Testis (tissue), 2 donors: ENCODE measurements at regions not wholly inside any gene's neighbourhood (a gene's known extent, or its start where the extent isn't known, plus 50 kb on each side); places are given as distances from the start of the nearest gene placed in this dataset.

Source experiments
- DNase-seq: peaks from one replicate; pipeline ENCODE4 v3.0.0-alpha.2; 2019
- H3K27ac ChIP-seq, 2 donors: fragments of 200-600 bp; sonication (generic); one replicate each; pipeline ENCODE4 v1.5.1; 2019
- H3K27me3 ChIP-seq: fragments of 200-600 bp; sonication (generic); one replicate; pipeline ENCODE4 v1.5.1; 2019
- H3K36me3 ChIP-seq: fragments of 200-600 bp; sonication (generic); one replicate; pipeline ENCODE4 v1.5.1; 2017; ENCODE audit warnings: low read depth; ENCODE audit errors: missing control alignments
- H3K4me1 ChIP-seq: fragments of 200-600 bp; sonication (generic); one replicate; pipeline ENCODE4 v1.5.1; 2019
- H3K4me3 ChIP-seq, 2 donors: fragments of 200-600 bp; sonication (generic); one replicate each; pipeline ENCODE4 v1.5.1; 2017 to 2019
- H3K9me3 ChIP-seq: fragments of 200-600 bp; sonication (generic); one replicate; pipeline ENCODE4 v1.5.1; 2017
- POLR2A ChIP-seq: fragments of 450-650 bp; IDR thresholded peaks from one replicate; pipeline ENCODE4 v1.6.1; 2017; ENCODE audit warnings: antibody characterized with exemption, mild to moderate bottlenecking, moderate library complexity
- WGBS, 2 donors: methylation state at CpG; one replicate each; pipeline ENCODE4 v1.1.5; 2018; 5-methylcytosine and 5-hydroxymethylcytosine counted together
- intact Hi-C: fragments of 100-400 bp; cut with DNase I; formaldehyde crosslinking; loops from one replicate; pipeline ENCODE4 v1.15.1; 2023; ENCODE audit warnings: low total_unique reads
- TF ChIP-seq, protein P1 (sequence below), 3 experiments: fragments of 450-650 bp in 2 of 3; fragments of 200-600 bp in 1 of 3; sonication (generic) in 1 of 3; IDR thresholded peaks; one replicate each; pipeline ENCODE4 v1.5.1; 2016 to 2019; ENCODE audit warnings: antibody characterized with exemption in 3 of 3, mild to moderate bottlenecking in 2 of 3, moderate library complexity in 1 of 3

- intact Hi-C loops = no loop called here
- DNase-seq = no peak
- no peak overlapping the region for H3K4me3 ChIP-seq
- H3K9me3 ChIP-seq = no peaks in the 10 kb centered on the region
- no peaks in the 10 kb centered on the region for H3K36me3 ChIP-seq
- TF ChIP-seq, protein P1, sequence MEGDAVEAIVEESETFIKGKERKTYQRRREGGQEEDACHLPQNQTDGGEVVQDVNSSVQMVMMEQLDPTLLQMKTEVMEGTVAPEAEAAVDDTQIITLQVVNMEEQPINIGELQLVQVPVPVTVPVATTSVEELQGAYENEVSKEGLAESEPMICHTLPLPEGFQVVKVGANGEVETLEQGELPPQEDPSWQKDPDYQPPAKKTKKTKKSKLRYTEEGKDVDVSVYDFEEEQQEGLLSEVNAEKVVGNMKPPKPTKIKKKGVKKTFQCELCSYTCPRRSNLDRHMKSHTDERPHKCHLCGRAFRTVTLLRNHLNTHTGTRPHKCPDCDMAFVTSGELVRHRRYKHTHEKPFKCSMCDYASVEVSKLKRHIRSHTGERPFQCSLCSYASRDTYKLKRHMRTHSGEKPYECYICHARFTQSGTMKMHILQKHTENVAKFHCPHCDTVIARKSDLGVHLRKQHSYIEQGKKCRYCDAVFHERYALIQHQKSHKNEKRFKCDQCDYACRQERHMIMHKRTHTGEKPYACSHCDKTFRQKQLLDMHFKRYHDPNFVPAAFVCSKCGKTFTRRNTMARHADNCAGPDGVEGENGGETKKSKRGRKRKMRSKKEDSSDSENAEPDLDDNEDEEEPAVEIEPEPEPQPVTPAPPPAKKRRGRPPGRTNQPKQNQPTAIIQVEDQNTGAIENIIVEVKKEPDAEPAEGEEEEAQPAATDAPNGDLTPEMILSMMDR (IDR thresholded peaks at IDR 0.05) = no peak
- no peak for TF ChIP-seq POLR2A
- H3K27me3 ChIP-seq = no peaks in the 10 kb centered on the region
- no peak overlapping the region for H3K27ac ChIP-seq
- WGBS, 2 donors = 43 to 57% methylated on average over 1 of the region's 1 CpG
- no peaks in the 10 kb centered on the region for H3K4me1 ChIP-seq
Measured at GRCh38 chr5:145072889-145073288, 762.3 kb downstream of the PRELID2 start.

DNA sequence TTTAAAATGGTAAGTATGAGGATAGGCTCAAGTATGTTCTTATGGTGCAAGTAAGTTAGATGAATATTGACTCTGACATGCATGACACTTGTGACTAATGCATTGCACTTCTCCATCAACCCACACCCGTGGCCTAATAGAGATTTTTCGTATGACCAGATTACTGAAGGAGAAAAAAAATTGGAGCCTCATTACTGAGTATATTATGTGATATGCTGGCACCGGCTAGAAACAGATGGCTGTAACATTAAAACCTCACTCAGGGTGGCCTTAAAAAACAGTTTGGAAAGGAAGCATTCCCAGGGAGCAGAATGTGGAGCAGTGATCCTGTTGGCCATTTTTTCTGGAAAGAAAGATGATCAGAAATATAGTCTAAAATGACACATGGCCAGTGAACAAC, 766.4 kb downstream of the PRELID2 start:
- Histone ChIP-seq H3K4me1 (no peaks in the 10 kb centered on the region), H3K4me3 (no peak overlapping the region), H3K36me3 (no peaks in the 10 kb centered on the region), H3K27ac (no peak overlapping the region), H3K9me3 (no peaks in the 10 kb centered on the region), H3K27me3 (no peaks in the 10 kb centered on the region)
- 57 to 66% methylated on average over 3 of the region's 3 CpGs for WGBS, 2 donors
- DNase-seq = no peak
- intact Hi-C loops = no loop called here
- TF ChIP-seq, protein P1 (IDR thresholded peaks at IDR 0.05) = no peak
- TF ChIP-seq POLR2A = no peak

DNA sequence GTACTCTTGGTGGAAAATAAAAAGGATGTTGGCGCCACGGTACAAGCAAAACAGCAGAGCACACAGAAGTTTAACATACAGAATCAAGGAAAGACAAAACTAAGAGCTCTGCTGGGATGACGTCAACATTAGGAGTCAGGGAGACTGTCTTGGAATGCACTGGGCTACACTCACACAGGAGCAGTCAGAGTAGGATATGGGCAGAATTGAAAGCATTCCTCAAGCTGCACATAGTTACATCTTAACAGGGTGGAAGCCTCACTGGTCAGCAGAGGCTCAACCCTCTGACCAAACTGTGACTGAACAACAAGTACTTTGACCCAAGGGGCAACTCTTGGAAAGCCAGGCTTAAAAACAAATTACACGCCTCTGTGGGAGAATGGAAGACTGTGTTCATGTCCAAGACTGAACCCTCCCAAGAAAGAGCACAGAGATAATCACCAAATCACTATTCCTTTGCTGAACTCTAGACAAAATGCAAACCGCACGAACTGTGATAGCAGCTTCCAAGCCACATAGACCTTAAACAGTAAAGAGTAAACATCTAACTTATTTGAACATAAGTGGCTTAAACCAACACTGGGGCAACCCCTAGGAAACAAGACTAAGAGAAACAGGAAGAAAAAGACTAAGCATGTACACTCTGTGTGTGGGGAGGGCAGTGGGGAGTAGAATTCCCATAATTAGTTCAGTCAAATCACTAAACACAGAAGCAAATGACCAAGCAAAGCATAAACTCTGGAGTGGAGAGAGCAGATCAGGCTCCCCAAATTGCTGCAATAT, 772.7 kb downstream of the PRELID2 start:
- no peak for DNase-seq
- 57 to 63% methylated on average over 6 of the region's 6 CpGs for WGBS, 2 donors
- intact Hi-C loops = no loop called here
- no peak overlapping the region for H3K4me3 ChIP-seq
- no peaks in the 10 kb centered on the region for H3K9me3 ChIP-seq
- no peak overlapping the region for H3K27ac ChIP-seq
- no peaks in the 10 kb centered on the region for H3K27me3 ChIP-seq
- no peaks in the 10 kb centered on the region for H3K4me1 ChIP-seq
- no peaks in the 10 kb centered on the region for H3K36me3 ChIP-seq
- TF ChIP-seq, protein P1 (IDR thresholded peaks at IDR 0.05) = no peak
- TF ChIP-seq POLR2A = no peak

GRCh38 chr5:145056800-145057199, 778.3 kb downstream of the PRELID2 start:
- DNase-seq = no peak
- H3K4me1 ChIP-seq = no peaks in the 10 kb centered on the region
- 82 to 83% methylated on average over 5 of the region's 5 CpGs for WGBS, 2 donors
- no peak overlapping the region for H3K4me3 ChIP-seq
- TF ChIP-seq, protein P1 (IDR thresholded peaks at IDR 0.05) = no peak
- no peak for TF ChIP-seq POLR2A
- H3K36me3 ChIP-seq = no peaks in the 10 kb centered on the region
- H3K27ac ChIP-seq = no peak overlapping the region
- no peaks in the 10 kb centered on the region for H3K27me3 ChIP-seq
- intact Hi-C loops = no loop called here
- H3K9me3 ChIP-seq = no peaks in the 10 kb centered on the region

- H3K27me3 ChIP-seq = no peaks in the 10 kb centered on the region
- H3K27ac ChIP-seq = no peak overlapping the region
- 69 to 80% methylated on average over 1 of the region's 1 CpG for WGBS, 2 donors
Measured at GRCh38 chr5:145050181-145050580, 785.0 kb downstream of the PRELID2 start.

More at GRCh38 chr5:145050181-145050580, 785.0 kb downstream of the PRELID2 start:
- intact Hi-C loops = no loop called here
- Histone ChIP-seq H3K9me3 (no peaks in the 10 kb centered on the region), H3K4me3 (no peak overlapping the region), H3K4me1 (no peaks in the 10 kb centered on the region), H3K36me3 (no peaks in the 10 kb centered on the region)
- DNase-seq = no peak
- TF ChIP-seq POLR2A = no peak
- TF ChIP-seq, protein P1 (IDR thresholded peaks at IDR 0.05) = no peak
